Loucy (cell line): ENCODE measurements at regions not wholly inside any gene's neighbourhood (a gene's known extent, or its start where the extent isn't known, plus 50 kb on each side); places are given as distances from the start of the nearest gene placed in this dataset.
"Not testable (repeated sequence)": the region's sequence is repeated elsewhere in the genome, so short reads cannot be mapped to it uniquely, and the experiment has no call there.

ENCODE experiments used
- H2AFZ ChIP-seq: fragments of 200-600 bp; sonication (generic); 2 replicates; pipeline ENCODE4 v1.6.0; 2016; ENCODE audit warnings: antibody characterized with exemption, mild to moderate bottlenecking, low read length, moderate library complexity
- H3F3A ChIP-seq: fragments of 200-600 bp; 2 replicates; pipeline ENCODE4 v1.6.0; 2016; ENCODE audit warnings: antibody characterized with exemption, low read depth, mild to moderate bottlenecking
- H3K27me3 ChIP-seq: fragments of 200-600 bp; sonication (generic); 2 replicates; pipeline ENCODE4 v1.6.1; 2014; ENCODE audit warnings: low read length, mild to moderate bottlenecking; ENCODE audit not compliant: insufficient read depth, poor library complexity, severe bottlenecking
- H3K36me3 ChIP-seq: fragments of 200-600 bp; sonication (generic); 2 replicates; pipeline ENCODE4 v1.6.1; 2016; ENCODE audit warnings: low read length; ENCODE audit not compliant: insufficient read depth
- H3K4me1 ChIP-seq: fragments of 200-600 bp; sonication (generic); 2 replicates; pipeline ENCODE4 v1.5.1; 2014; ENCODE audit warnings: low read length, mild to moderate bottlenecking; ENCODE audit not compliant: insufficient read depth, poor library complexity, severe bottlenecking
- H3K4me2 ChIP-seq: fragments of 200-600 bp; sonication (generic); 2 replicates; pipeline ENCODE4 v1.6.0; 2014; ENCODE audit warnings: antibody characterized with exemption, low read length, low read depth, mild to moderate bottlenecking; ENCODE audit not compliant: poor library complexity, severe bottlenecking
- H3K4me3 ChIP-seq: fragments of 200-600 bp; sonication (generic); 2 replicates; pipeline ENCODE4 v1.5.1; 2014; ENCODE audit warnings: low read length, mild to moderate bottlenecking, mixed read lengths; ENCODE audit not compliant: poor library complexity, severe bottlenecking
- H3K79me2 ChIP-seq: fragments of 200-600 bp; sonication (generic); 2 replicates; pipeline ENCODE4 v1.6.1; 2014; ENCODE audit warnings: low read length; ENCODE audit not compliant: insufficient read depth
- H3K9ac ChIP-seq: fragments of 200-600 bp; sonication (generic); 2 replicates; pipeline ENCODE4 v1.6.0; 2014; ENCODE audit warnings: mild to moderate bottlenecking, low read depth, low read length, moderate library complexity; ENCODE audit not compliant: poor library complexity, severe bottlenecking
- H3K9me2 ChIP-seq: fragments of 200-600 bp; sonication (generic); replicated peaks from 2 replicates; pipeline ENCODE4 v1.6.1; 2016; ENCODE audit warnings: low read depth, low read length, mixed read lengths
- H3K9me3 ChIP-seq: fragments of 200-600 bp; sonication (generic); 2 replicates; pipeline ENCODE4 v1.6.1; 2014; ENCODE audit warnings: mild to moderate bottlenecking, antibody characterized with exemption, low read length, low read depth; ENCODE audit not compliant: insufficient read depth
- H4K20me1 ChIP-seq: fragments of 200-600 bp; sonication (generic); 2 replicates; pipeline ENCODE4 v1.6.0; 2014; ENCODE audit warnings: antibody characterized with exemption, low read length, mild to moderate bottlenecking; ENCODE audit not compliant: insufficient read depth, poor library complexity, severe bottlenecking
- CTCF ChIP-seq: fragments of 200-600 bp; sonication (generic); conservative IDR thresholded peaks from 2 replicates; pipeline ENCODE4 v1.5.1; 2014; ENCODE audit warnings: mild to moderate bottlenecking, antibody characterized with exemption, low read length
- EZH2phosphoT487 ChIP-seq: fragments of 200-600 bp; IDR thresholded peaks from 2 replicates; pipeline ENCODE4 v1.6.1; 2018; ENCODE audit warnings: antibody characterized with exemption, mild to moderate bottlenecking, moderate library complexity, borderline replicate concordance

- H3K9me3 ChIP-seq = no peaks in the 10 kb centered on the region; the same call in 1 of the 2 replicates
- H3K9me2 ChIP-seq = no peaks in the 10 kb centered on the region
- no peak overlapping the region for H2AFZ ChIP-seq
- H3K36me3 ChIP-seq = no peaks in the 10 kb centered on the region
- H3F3A ChIP-seq = no peaks in the 10 kb centered on the region
- no peak overlapping the region for H3K4me2 ChIP-seq
- H3K4me3 ChIP-seq = no peak overlapping the region
- H3K4me1 ChIP-seq = no peaks in the 10 kb centered on the region
- no peak overlapping the region for H3K9ac ChIP-seq
- H3K27me3 ChIP-seq = no peaks in the 10 kb centered on the region
- H3K79me2 ChIP-seq = no peaks in the 10 kb centered on the region
- TF ChIP-seq CTCF = no peak
- no peak for TF ChIP-seq EZH2phosphoT487
- no peaks in the 10 kb centered on the region for H4K20me1 ChIP-seq
These were observed 66.9 kb upstream of the TMEM18 start for GRCh38 chr2:744088-744487.

DNA sequence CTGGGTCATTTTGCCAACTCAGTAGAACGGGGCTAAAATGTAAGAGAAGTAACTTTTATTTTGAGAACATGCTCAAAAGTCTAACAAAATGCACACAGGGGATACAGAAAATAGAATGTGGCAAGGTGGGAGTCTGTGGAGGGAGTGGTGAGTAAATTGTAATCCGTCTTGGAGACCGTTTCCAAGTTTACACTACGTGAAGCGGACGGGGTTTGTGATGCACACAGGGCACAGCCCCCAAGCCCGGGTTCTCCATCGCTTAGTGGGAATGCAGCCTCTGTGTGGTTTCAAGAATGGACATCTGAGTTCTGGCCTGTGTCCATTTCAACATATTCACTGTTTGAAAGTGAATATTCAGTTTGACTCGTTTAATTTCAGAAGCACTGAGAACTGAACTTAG is 65.0 kb upstream of the TMEM18 start:
- H3K4me3 ChIP-seq = no peak overlapping the region
- no peak overlapping the region for H2AFZ ChIP-seq
- no peak overlapping the region for H3K9ac ChIP-seq
- no peaks in the 10 kb centered on the region for H3K79me2 ChIP-seq
- no peaks in the 10 kb centered on the region for H3K9me2 ChIP-seq
- no peaks in the 10 kb centered on the region for H3F3A ChIP-seq
- H3K9me3 ChIP-seq = no peaks in the 10 kb centered on the region; the same call in 1 of the 2 replicates
- TF ChIP-seq CTCF (no peak), EZH2phosphoT487 (no peak)
- no peaks in the 10 kb centered on the region for H3K36me3 ChIP-seq
- H3K27me3 ChIP-seq = no peaks in the 10 kb centered on the region
- H4K20me1 ChIP-seq = no peaks in the 10 kb centered on the region
- no peaks in the 10 kb centered on the region for H3K4me1 ChIP-seq
- no peak overlapping the region for H3K4me2 ChIP-seq

GRCh38 chr2:741195-741496 is 63.9 kb upstream of the TMEM18 start:
- Histone ChIP-seq H2AFZ (no peak overlapping the region), H3K9me3 (no peaks in the 10 kb centered on the region; the same call in 1 of the 2 replicates), H4K20me1 (no peaks in the 10 kb centered on the region), H3K9me2 (no peaks in the 10 kb centered on the region), H3K27me3 (no peaks in the 10 kb centered on the region), H3F3A (no peaks in the 10 kb centered on the region), H3K79me2 (no peaks in the 10 kb centered on the region), H3K4me1 (no peaks in the 10 kb centered on the region), H3K4me3 (no peak overlapping the region), H3K36me3 (no peaks in the 10 kb centered on the region), H3K9ac (no peak overlapping the region), H3K4me2 (peak overlapping the region; percentile 52)
- TF ChIP-seq CTCF (no peak), EZH2phosphoT487 (no peak)

GRCh38 chr2:740322-741194 is 63.4 kb upstream of the TMEM18 start:
- not testable (repeated sequence) for H3K9ac ChIP-seq, H3K79me2 ChIP-seq, H3K4me1 ChIP-seq, H3F3A ChIP-seq, H3K27me3 ChIP-seq, H4K20me1 ChIP-seq, H3K36me3 ChIP-seq, H3K9me2 ChIP-seq, H3K9me3 ChIP-seq
- Histone ChIP-seq H2AFZ (peak overlapping the region; percentile 75), H3K4me2 (peak overlapping the region; percentile 52), H3K4me3 (peak overlapping the region; percentile 46)

DNA sequence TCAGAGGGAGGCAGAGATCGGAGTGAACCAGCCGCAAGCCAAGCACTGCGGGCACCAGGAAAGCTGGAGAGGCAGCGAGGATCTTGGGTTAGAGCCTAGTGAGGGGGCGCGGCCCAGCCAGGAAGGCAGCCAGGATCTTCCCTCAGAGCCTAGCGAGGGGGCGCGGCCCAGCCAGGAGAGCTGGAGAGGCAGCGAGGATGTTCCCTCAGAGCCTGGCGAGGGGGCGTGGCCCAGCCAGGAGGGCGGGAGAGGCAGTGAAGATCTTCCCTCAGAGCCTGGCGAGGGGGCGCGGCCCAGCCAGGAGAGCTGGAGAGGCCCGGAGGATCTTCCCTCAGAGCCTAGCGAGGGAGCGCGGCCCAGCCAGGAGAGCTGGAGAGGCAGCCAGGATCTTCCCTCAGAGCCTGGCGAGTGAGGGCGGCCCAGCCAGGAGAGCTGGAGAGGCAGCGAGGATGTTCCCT is 62.7 kb upstream of the TMEM18 start:
- not testable (repeated sequence) for H3K4me1 ChIP-seq, H3F3A ChIP-seq, H2AFZ ChIP-seq, H3K9me2 ChIP-seq, H3K79me2 ChIP-seq, H3K27me3 ChIP-seq, H4K20me1 ChIP-seq, H3K9me3 ChIP-seq, H3K4me3 ChIP-seq, H3K4me2 ChIP-seq, H3K9ac ChIP-seq, H3K36me3 ChIP-seq
